Dedifferentiated amniotic fluid mesenchymal stem cell (primary cell): ENCODE measurements at regions not wholly inside any gene's neighbourhood (a gene's known extent, or its start where the extent isn't known, plus 50 kb on each side); places are given as distances from the start of the nearest gene placed in this dataset.
"Not testable (repeated sequence)": the region's sequence is repeated elsewhere in the genome, so short reads cannot be mapped to it uniquely, and the experiment has no call there.

Experiments
- DNase-seq: peaks from one replicate; pipeline ENCODE4 v3.0.0-alpha.2; 2016; ENCODE audit errors: extremely low spot score

DNA sequence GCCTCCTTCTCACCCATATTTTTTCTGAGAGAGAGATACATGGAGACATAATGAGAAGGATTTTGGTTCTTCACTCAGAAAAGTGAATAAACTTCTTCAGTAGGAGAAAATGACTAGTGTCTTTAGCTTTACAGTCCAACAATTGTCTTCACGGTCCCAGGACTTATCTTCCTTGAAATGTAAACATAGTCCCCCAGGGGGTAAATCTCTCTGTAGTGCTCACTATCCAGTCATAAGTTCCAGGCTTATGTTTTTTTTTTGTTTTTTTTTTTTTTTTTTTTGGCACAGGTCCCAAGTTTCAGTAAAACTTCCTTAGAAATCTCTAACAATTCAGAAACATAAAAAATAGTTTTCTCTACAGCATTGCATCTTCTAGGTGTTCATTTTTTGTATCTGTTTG lies 890.2 kb upstream of the B3GALT2 start:
- no peak for DNase-seq

DNA sequence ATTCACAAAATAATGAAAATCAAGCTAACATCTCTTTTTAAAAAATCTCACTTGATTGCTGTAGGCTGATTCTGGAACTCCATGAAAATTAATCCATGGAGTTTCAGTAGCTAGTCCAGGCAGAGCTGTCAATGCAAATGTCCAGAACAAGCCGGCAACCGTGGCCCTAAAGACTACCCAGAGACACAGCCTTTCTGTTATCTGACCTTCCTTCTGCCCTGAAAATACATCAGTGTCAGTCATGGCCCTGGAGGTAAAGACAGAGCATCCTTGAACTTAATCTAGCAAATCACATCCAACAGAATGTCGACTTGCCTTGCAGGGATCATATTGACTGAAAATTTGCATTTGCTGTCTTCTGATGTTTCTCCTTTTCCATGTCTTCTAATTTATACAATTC lies 887.4 kb upstream of the B3GALT2 start:
- no peak for DNase-seq

DNA sequence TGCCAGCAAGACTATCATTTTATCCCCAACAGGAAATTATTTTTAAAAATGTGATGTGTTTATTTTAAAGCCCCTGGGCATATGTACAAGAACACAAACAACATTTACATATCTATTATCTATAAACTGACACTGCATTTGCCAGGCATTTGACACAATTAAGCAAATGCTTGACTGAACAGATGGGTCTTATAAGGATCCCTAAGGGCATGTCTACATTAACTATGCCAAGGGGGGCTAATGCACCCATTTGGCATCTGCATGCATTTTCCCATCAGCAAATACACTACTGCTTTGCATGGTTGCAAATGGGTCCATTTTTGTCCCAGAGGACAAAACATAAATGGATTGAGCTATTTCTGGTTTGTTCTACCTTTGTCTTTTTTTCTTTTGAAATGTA lies 884.8 kb upstream of the B3GALT2 start:
- DNase-seq = no peak

DNA sequence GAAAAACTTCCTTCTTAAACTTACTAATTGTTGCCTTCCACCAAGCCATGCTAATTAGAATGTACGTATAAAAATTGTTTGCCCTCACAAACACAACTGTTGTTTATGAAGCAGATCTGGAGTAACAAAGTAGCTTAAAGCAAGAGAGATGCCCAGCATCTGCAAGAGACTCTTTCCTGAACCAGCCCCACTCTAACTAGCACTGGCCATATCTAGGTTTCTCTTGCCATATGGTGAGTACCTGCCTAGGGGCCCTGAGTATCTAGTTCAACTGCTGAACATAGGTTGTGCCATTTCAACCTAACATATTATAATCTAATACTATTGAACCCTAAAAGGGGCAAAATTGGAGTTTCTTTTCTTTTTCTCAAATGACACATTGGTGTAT lies 883.4 kb upstream of the B3GALT2 start:
- no peak for DNase-seq

DNA sequence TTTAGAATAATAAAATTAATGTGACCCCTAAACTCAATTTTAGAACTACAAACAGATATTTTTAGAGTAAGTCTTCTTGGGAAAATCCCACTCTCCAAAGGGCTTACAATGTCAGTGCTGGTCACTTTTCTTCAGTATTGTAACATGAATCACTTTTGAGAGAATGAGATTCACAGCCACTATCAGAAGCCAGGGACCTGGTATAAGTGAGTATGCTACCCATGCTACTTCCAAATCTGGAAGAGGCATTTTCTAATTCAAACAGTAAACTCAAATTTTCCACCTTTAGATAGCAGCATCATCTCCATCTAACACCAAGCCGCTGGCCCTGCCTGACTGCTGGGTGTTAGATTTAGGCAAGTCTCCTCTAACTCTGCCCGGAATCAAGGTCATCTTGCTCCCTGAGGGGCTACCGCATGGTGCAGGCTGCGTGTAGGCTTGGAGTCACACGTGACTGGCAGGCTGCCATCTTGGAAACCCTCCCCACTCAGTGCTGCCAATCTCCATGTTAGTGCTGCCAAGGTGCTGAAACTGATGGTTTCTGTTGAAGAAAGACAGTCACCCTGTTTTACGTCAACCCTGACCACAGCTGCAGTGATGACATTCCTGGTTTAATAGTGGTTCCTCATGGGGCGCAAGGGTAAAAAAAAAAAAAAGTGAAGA lies 882.9 kb upstream of the B3GALT2 start:
- DNase-seq = no peak

DNA sequence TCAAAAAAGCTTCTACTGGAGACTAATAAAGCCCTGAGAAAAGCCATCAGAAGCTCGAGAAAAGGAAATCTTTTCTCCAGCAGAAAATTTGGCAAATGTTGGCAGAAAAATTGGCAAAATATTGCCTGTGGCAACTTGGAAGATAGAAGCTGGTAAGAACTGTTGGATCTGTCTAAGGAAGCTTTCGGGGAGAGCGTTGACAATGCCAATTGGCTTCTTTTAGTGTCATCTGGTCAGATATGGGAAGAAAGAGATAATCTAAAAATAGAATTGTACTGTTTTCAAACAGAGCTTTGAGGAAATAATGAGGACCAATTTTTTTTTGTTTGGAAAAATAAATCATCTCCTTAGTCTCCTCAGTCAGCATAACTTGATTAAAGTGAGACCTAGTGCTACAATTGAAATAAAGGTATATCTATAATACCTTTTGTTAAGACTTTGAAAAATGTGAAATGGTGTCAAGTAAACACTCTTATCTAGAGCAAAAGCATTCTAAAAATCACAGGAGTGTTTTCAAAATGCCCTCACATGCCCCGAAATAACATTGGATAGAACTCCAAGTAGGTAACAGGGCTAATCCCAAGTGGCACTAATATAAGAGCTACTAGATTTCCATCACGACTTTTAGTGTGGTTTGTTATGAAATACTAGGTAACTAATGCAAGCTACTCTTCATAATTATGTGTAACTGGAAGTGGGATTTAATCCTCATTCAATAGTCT lies 882.2 kb upstream of the B3GALT2 start:
- no peak for DNase-seq

DNA sequence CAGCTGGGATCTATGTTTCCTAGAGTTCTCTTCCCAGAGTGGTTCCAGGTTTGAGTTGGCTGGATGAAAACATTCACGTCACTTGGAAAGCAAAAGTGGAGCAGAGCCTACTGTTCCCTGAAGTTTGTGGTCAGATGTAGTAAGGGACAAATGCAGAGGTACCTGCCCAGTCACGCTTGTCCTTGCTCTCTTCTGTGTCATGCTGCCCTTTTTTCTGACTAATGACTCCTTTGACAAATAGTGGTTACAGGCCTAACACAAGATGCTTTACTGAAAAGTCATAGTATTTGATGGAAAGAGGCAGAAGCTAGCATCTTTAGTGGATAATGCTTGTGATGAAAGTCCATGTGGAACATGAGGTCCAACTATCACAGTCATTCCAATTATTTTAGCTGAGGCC lies 881.4 kb upstream of the B3GALT2 start:
- no peak for DNase-seq

DNA sequence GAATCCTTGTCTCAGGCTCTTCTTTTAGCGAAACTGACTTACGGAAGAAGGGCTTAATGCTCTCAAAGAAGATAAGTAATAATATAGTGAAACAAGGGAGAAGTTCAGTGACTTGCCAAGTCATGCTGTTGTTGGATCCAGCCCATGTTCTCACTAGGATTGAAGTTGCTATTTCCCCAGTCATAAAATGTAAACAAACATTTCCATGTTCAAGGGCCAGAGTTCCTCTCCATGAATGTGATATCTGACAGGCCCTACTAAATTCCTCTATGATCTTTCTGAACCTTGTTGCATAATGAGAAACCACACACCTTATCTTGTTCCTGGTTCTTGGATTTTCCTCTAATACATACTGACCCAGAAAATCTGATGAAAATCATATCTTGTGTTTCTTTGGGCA lies 876.5 kb upstream of the B3GALT2 start:
- no peak for DNase-seq

DNA sequence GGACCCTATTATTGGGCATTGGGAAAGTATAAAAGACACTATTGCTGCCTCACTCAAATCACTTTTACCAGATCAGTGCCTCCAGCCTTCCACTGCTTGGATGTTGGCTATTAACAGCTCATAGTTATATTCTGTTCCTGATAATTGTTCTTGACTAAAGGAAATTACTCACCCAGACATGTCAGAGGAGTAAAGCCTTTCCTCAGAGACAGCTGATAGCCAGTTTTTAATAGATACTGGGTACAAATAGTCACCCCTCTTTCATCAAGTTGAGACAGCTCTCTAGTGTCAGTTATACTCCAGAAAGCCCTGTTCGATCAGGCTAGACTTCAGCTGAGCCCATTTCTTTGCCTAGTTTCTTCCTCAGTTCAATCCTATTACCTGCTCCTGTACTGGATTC lies 876.1 kb upstream of the B3GALT2 start:
- no peak for DNase-seq

DNA sequence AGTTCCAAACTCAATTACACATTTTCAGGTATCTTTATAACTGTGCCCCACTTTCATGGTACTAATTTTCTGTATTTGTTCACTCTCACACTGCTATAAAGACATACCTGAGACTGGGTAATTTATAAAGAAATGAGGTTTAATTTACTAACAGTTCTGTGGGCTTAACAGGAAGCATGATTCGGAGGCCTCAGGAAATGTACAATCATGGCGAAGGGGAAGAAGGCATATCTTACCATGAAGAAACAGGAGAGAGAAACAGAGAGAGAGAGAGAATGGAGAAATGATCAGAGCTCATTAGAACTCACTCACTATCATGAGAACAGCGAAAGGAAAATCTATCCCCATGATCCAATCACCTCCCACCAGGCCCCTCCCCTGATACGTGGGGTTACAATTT lies 874.1 kb upstream of the B3GALT2 start:
- no peak for DNase-seq

DNA sequence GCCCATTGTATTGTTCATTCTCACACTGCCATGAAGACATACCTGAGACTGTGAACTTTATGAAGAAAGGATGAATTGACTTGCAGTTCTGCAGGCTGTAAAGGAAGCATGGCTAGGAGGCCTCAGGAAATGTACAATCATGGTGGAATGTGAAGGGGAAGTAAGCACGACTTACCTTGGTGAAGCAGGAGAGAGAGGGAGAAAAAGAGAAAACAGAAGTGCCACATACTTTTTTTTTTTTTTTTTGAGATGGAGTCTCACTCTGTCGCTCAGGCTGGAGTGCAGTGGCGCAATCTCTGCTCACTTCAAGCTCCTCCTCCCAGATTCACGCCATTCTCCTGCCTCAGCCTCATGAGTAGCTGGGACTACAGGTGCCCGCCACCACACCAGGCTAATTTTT lies 871.9 kb upstream of the B3GALT2 start:
- not testable (repeated sequence) for DNase-seq

DNA sequence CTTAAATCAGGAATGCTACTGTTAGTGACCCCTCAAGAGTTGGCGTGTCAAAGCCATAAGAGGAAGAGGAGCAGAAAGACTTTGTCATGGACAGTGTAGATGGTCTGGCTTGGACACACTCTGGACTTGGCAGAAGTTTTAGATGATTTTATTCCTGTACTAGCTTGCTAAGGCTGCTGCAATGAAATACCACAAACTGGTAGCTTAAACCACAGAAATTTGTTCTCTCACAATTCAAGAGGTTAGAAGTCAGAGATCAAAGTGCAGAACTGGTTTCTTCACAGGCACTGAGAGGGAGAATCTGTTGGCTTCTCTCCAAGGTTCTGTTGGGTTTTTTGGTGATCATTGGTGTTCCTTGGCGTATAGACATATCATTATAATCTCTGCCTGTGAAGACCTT lies 869.8 kb upstream of the B3GALT2 start:
- DNase-seq = no peak

DNA sequence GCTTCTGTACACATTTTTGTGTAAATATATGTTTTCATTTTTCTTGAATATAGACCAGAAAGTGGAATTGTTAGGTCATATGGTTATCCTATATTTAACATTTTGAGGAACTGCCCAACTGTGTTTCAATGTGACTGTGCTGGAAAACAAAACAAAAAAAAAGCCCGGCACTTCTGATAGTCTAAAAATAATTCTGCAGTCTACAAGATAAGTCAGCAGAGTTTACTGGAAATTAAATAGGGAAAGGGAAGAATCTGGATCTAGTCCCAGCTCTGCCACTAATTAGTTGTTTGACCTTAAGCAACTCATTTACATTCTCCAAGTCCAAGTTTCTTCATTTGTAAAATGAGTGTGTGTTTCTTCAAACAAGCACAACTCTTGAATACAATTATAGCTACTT lies 869.1 kb upstream of the B3GALT2 start:
- no peak for DNase-seq

DNA sequence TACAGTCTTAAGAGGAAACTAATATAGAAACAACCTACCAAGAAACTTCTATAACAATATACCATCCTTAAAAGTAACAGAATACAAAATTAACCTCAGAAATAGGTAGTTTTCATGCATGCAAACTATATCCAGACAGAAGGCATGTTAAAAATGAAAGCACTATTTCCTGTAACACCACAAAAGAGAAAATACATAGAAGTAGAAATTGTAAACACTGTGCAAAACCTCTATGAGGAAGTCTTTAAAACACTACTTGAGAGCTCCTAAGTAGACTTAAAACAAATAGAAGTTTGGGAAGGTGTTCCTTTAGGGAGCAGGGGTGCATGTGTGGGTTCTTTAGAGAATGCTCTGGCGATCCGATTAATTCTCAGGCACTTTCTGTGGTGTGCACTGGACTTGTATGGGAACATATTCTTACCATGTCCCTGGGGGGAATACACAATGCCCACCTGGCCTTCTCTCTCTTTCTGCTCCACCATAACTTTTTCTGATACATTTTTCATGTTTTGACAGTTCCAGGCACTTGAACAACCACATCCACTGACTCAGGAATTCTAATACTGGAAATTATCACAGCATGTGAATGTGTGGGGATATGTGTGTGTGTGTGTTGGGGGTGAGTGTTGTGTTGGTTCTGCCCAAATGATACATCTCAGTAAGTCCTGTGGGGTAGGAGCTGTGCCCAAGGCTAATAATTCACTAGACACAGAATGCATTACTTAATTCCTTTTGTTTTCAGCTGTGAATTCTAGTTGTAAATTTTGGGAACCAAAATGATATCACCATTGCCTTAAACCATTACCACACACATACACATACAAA lies 866.3 kb upstream of the B3GALT2 start:
- no peak for DNase-seq

DNA sequence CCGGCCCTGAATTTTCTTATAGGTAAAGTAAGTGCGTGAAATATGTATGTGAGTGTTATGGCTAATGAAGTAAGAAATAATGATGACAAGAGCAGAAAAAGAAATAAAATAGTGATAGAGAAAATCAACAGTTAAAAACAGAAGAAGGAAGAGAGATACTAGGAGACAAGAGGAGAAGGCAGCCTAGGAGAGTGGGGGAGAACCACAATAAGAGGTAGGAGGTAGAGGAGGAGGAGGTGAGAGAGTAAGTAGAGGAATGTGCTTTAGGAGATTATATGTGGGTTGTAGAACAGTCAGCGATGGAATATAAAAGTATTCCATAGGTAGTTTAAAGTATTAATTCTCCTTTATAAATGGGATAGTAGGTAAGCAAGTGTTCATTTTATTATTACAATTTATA lies 861.5 kb upstream of the B3GALT2 start:
- no peak for DNase-seq

DNA sequence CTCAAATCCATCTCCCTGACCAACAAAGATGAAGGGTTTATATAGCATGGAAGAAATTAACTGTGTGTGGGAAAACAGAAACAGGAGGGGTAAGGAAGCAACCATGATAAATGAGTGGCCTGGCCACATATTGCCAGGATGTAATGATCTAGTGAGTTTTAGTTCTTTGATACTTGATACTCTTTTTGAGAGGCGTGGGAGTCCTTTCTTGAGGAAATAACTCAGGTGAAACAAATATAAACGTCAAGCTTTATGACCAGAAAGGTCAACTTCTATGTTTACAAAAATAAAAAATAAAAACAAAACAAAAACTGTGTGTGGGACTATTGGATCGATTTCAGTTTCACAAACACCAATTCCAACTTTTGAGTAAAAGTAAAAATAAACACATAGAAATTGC lies 860.8 kb upstream of the B3GALT2 start:
- DNase-seq = no peak

DNA sequence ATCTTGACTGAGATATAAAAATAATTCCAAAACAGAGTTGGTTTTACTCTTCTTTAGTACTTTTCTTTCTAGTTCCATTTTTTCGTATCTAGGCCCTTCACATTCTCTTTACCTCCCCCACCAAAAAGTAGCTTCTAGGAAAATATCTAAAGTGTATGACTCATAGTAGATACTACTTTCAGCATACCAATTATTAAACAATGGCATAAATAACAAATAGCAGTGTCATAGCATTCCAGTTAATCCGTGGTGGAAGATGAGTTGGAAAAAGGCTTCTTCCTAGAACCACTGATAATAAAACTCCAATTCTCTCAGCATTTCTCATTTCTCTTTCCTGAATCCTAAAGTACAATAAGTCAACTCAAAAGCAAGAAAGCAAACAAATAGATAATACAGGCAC lies 859.0 kb upstream of the B3GALT2 start:
- DNase-seq = no peak

DNA sequence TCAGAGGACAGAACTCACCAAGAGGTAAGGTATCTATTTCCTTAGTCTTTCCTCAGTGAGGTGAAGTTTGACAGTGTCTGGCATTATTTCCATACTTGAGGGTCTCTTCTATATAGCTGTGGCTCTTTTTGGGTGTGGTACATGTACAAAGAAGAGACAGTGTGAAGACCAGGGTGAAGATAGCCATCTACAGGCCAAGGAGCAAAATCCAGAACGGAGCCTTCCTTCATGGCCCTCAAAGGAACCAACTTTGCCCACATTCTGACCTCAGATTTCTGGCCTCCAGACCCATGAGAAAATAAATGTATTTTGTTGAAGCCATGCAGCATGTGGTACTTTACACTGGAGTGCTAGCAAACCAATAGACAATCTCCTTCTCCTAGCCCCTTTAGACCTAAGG lies 858.5 kb upstream of the B3GALT2 start:
- DNase-seq = no peak

DNA sequence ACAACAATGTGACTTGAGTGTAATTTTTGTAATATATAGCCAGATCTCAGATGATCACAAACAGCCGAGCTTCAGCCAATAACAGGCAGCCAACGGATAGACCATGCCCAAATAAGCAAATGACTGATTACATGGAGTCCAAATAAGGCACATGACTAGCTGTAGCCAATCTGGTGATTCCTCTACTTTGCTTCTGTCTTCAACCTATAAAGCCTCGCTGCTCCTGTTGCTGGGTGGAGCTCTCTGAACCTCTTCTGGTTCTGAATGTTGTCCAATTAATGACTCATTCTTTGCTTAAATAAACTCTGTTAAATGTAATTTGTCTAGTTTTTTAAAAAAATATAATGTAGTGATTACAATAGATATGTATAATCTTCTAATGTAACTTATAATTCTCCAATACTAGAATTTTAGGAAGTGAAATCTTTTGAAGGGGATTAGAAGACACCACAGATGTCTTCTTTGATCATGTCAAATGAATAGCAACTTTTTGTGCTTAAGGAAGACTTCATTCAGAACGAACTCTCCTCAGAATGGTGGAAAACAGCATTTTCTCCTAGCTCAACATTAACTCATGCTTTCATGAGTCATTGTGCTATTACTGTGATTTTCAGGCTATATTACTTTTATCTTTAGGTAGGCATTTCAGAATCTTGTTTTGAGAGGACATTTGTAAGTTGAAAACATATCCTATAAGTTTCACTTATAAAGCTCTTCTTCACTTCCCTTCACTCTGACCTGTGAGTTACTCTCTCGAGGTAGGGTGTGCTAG lies 857.8 kb upstream of the B3GALT2 start:
- DNase-seq = no peak

DNA sequence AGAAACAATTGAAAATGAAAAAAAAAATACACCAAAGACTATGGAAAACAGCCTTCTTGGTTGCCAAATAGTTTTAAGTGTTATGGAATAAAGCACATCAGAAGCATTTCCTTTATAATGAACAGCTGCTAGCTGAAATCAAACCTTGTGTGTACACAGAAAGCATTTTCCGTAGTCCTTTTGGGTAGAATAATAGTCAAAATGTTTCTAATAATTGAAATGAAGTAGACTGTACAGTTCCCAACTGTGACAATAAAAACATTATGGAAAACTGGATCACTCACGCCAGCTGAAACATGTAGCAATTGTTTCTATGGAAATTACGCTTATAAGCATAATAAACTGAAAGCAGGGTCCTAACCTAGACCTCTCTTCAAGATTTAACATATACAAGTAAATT lies 856.3 kb upstream of the B3GALT2 start:
- DNase-seq = no peak

DNA sequence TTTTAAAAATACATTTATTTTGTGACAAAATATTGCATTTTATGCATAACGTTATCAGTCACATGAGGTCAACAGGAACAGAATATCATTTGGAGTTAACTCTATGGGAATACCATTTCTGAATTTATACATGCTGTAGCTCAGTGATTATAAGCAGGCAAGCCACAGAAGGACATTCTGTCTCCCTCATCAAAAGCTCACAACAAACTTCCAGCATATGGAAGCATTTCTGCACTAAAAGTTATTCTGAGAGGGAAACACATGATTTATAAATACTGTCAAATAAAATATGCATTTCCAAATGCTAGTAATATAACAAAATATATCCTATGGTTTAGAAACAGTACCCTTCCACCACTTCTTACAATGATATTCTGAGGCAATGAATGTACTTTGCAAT lies 854.1 kb upstream of the B3GALT2 start:
- no peak for DNase-seq

DNA sequence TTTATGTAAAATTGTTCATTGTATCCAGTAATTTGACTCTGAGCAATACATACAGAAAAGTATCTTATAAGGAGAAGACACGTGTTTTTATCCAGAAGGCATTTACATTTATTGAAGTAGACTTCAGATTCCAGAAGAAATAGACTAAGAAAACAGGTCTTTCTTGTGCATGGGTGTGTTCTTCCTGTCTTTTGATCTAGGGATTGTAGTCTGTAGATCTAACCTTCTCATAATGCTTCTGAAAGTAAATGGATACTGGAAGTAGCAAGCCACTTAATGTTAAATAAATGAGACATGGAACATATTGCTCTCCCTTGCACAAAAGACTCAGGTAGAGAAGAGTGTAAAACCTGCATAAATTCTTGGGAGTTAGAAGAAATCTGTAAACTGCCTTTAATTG lies 853.2 kb upstream of the B3GALT2 start:
- no peak for DNase-seq
